H9 (cell line): ENCODE measurements at regions not wholly inside any gene's neighbourhood (a gene's known extent, or its start where the extent isn't known, plus 50 kb on each side); places are given as distances from the start of the nearest gene placed in this dataset.

ENCODE experiments used
- DNase-seq: peaks from one replicate; pipeline ENCODE4 v3.0.0-alpha.2; 2017
- H2AFZ ChIP-seq: one replicate; pipeline ENCODE4 v1.6.1; 2013; ENCODE audit warnings: mild to moderate bottlenecking, low read length, control low read depth, moderate library complexity
- H2AK5ac ChIP-seq: 2 replicates; pipeline ENCODE4 v1.6.1; 2013; ENCODE audit warnings: low read length, control low read depth, mixed read lengths; ENCODE audit not compliant: insufficient read length
- H2BK120ac ChIP-seq: one replicate; pipeline ENCODE4 v1.6.1; 2013; ENCODE audit warnings: low read depth, mild to moderate bottlenecking, low read length, control low read depth, inconsistent platforms; ENCODE audit not compliant: poor library complexity, severe bottlenecking
- H2BK12ac ChIP-seq: 2 replicates; pipeline ENCODE4 v1.6.1; 2013; ENCODE audit warnings: low read length, control low read depth, mixed read lengths, low read depth; ENCODE audit not compliant: insufficient read length
- H2BK15ac ChIP-seq: 2 replicates; pipeline ENCODE4 v1.6.1; 2013; ENCODE audit warnings: low read depth, low read length, control low read depth
- H2BK20ac ChIP-seq: one replicate; pipeline ENCODE4 v1.6.1; 2013; ENCODE audit warnings: low read depth, mild to moderate bottlenecking, low read length, control low read depth, inconsistent platforms; ENCODE audit not compliant: poor library complexity, severe bottlenecking
- H2BK5ac ChIP-seq: 2 replicates; pipeline ENCODE4 v1.6.1; 2013; ENCODE audit warnings: low read length, control low read depth, mixed read lengths; ENCODE audit not compliant: insufficient read length
- H3K14ac ChIP-seq: 2 replicates; pipeline ENCODE4 v1.6.1; 2013; ENCODE audit warnings: low read length, control low read depth; ENCODE audit not compliant: insufficient read depth
- H3K18ac ChIP-seq: 2 replicates; pipeline ENCODE4 v1.6.1; 2013; ENCODE audit warnings: low read depth, mild to moderate bottlenecking, mixed read lengths, low read length, control low read depth; ENCODE audit not compliant: insufficient read length
- H3K23ac ChIP-seq: 2 replicates; pipeline ENCODE4 v1.6.1; 2013; ENCODE audit warnings: low read length, control low read depth, mixed read lengths, low read depth; ENCODE audit not compliant: insufficient read length
- H3K23me2 ChIP-seq: 2 replicates; pipeline ENCODE4 v1.6.1; 2013; ENCODE audit warnings: low read depth, mild to moderate bottlenecking, mixed read lengths, low read length, control low read depth; ENCODE audit not compliant: insufficient read length, poor library complexity, severe bottlenecking
- H3K27ac ChIP-seq: 2 replicates; pipeline ENCODE4 v1.5.1; 2013; ENCODE audit warnings: low read length, control low read depth, mixed read lengths, low read depth; ENCODE audit not compliant: insufficient read length
- H3K27me3 ChIP-seq: 2 replicates; pipeline ENCODE4 v1.6.1; 2013; ENCODE audit warnings: low read length, control low read depth, inconsistent platforms; ENCODE audit not compliant: insufficient read depth
- H3K4ac ChIP-seq: 2 replicates; pipeline ENCODE4 v1.6.1; 2013; ENCODE audit warnings: low read depth, mild to moderate bottlenecking, control low read depth, inconsistent platforms, low read length, moderate library complexity
- H3K4me1 ChIP-seq: 2 replicates; pipeline ENCODE4 v1.6.1; 2013; ENCODE audit warnings: low read length, control low read depth, inconsistent platforms; ENCODE audit not compliant: insufficient read depth
- H3K4me2 ChIP-seq: 2 replicates; pipeline ENCODE4 v1.6.1; 2013; ENCODE audit warnings: low read length, control low read depth, mixed read lengths; ENCODE audit not compliant: insufficient read length, insufficient read depth
- H3K56ac ChIP-seq: 2 replicates; pipeline ENCODE4 v1.6.1; 2013; ENCODE audit warnings: low read depth, mild to moderate bottlenecking, mixed read lengths, low read length, control low read depth; ENCODE audit not compliant: insufficient read length
- H3K79me1 ChIP-seq: 2 replicates; pipeline ENCODE4 v1.6.1; 2013; ENCODE audit warnings: low read depth, mild to moderate bottlenecking, moderate library complexity, low read length, control low read depth, inconsistent platforms; ENCODE audit not compliant: insufficient read depth, poor library complexity, severe bottlenecking
- H3K79me2 ChIP-seq: 2 replicates; pipeline ENCODE4 v1.6.1; 2013; ENCODE audit warnings: low read length, control low read depth, inconsistent platforms; ENCODE audit not compliant: insufficient read depth
- H3K9ac ChIP-seq: 2 replicates; pipeline ENCODE4 v1.6.1; 2013; ENCODE audit warnings: low read length, control low read depth, mixed read lengths; ENCODE audit not compliant: insufficient read length; ENCODE audit errors: extremely low read depth
- H3K9me3 ChIP-seq: one replicate; pipeline ENCODE4 v1.6.1; 2013; ENCODE audit warnings: low read depth, low read length, inconsistent platforms; ENCODE audit not compliant: control insufficient read depth
- H3T11ph ChIP-seq: one replicate; pipeline ENCODE4 v1.6.1; 2013; ENCODE audit warnings: mild to moderate bottlenecking, low read length, control low read depth, inconsistent platforms
- H4K20me1 ChIP-seq: one replicate; pipeline ENCODE4 v1.6.1; 2013; ENCODE audit not compliant: control insufficient read depth, insufficient read length, insufficient read depth
- H4K5ac ChIP-seq: 2 replicates; pipeline ENCODE4 v1.6.1; 2013; ENCODE audit warnings: low read depth, mild to moderate bottlenecking, mixed read lengths, low read length, control low read depth; ENCODE audit not compliant: insufficient read length
- H4K8ac ChIP-seq: replicated peaks from 2 replicates; pipeline ENCODE4 v1.6.1; 2013; ENCODE audit warnings: low read length, control low read depth, mixed read lengths, low read depth; ENCODE audit not compliant: insufficient read length
- H4K91ac ChIP-seq: 2 replicates; pipeline ENCODE4 v1.6.1; 2013; ENCODE audit warnings: low read depth, mild to moderate bottlenecking, moderate library complexity, mixed read lengths, low read length, control low read depth; ENCODE audit not compliant: insufficient read length
- H3K27ac Mint-ChIP-seq, 3 experiments: 2 replicates in 2 of 3; 3 replicates in 1 of 3; pipeline ENCODE4 v1.8.0; 2020 to 2021; ENCODE audit warnings: mixed read lengths in 3 of 3, mild to moderate bottlenecking in 1 of 3, moderate library complexity in 1 of 3
- H3K27me3 Mint-ChIP-seq: 2 replicates; pipeline ENCODE4 v1.8.0; 2021; ENCODE audit warnings: low read depth, mild to moderate bottlenecking, moderate library complexity, mixed read lengths
- H3K36me3 Mint-ChIP-seq, 3 experiments: 2 replicates in 2 of 3; 3 replicates in 1 of 3; pipeline ENCODE4 v1.8.0; 2020 to 2021; ENCODE audit warnings: low read depth in 3 of 3, mixed read lengths in 3 of 3; ENCODE audit not compliant: insufficient read depth in 1 of 3
- H3K4me1 Mint-ChIP-seq, 2 experiments: 2 replicates each; pipeline ENCODE4 v1.8.0; 2020; ENCODE audit warnings: mixed read lengths in 2 of 2
- H3K4me3 Mint-ChIP-seq, 2 experiments: 2 replicates in 1 of 2; 3 replicates in 1 of 2; pipeline ENCODE4 v1.8.0; 2020 to 2021; ENCODE audit warnings: mild to moderate bottlenecking in 2 of 2, mixed read lengths in 2 of 2, moderate library complexity in 1 of 2
- H3K9me3 Mint-ChIP-seq, 2 experiments: 2 replicates in 1 of 2; 3 replicates in 1 of 2; pipeline ENCODE4 v1.8.0; 2020; ENCODE audit warnings: mild to moderate bottlenecking in 2 of 2, mixed read lengths in 2 of 2, moderate library complexity in 1 of 2
- CTCF ChIP-seq: fragments of 200-600 bp; sonication (generic); conservative IDR thresholded peaks from 3 replicates; pipeline ENCODE4 v1.8.0; 2021; ENCODE audit warnings: antibody characterized with exemption, mild to moderate bottlenecking
- WGBS: extraction: QIAGEN DNeasy Blood & Tissue Kit; methylation state at CpG from one replicate; pipeline ENCODE4 v1.1.7; 2013; ENCODE audit warnings: missing lambda C conversion rate, low lambda C conversion rate, mixed read lengths; ENCODE audit not compliant: insufficient read length; ENCODE audit errors: extremely low coverage; 5-methylcytosine and 5-hydroxymethylcytosine counted together

- Histone ChIP-seq H2BK120ac (no peak overlapping the region), H4K20me1 (no peaks in the 10 kb centered on the region), H3K23ac (no peak overlapping the region), H3K27ac (no peak overlapping the region), H3K79me1 (no peaks in the 10 kb centered on the region), H3K4me1 (no peaks in the 10 kb centered on the region), H4K5ac (no peak overlapping the region), H3K79me2 (no peaks in the 10 kb centered on the region), H3K9me3 (no peaks in the 10 kb centered on the region), H2BK12ac (no peak overlapping the region), H4K91ac (no peak overlapping the region), H2AK5ac (no peak overlapping the region), H3K56ac (no peak overlapping the region), H3K18ac (no peak overlapping the region), H3K27me3 (no peaks in the 10 kb centered on the region), H4K8ac (no peak overlapping the region), H3T11ph (no peak overlapping the region), H3K4ac (no peak overlapping the region), H2AFZ (no peak overlapping the region), H2BK20ac (no peak overlapping the region), H3K14ac (no peak overlapping the region), H3K23me2 (no peaks in the 10 kb centered on the region), H2BK5ac (no peak overlapping the region), H3K4me2 (no peak overlapping the region), H3K9ac (no peak overlapping the region), H2BK15ac (no peak overlapping the region)
- DNase-seq, result no peak
- Mint-ChIP-seq H3K9me3 (peaks cover 0 to 4% of the 10 kb centered on the region in 2 experiments; a peak in 1 of 5 replicates), H3K36me3 (peaks cover 0 to 10% (median 2%) of the 10 kb centered on the region in 3 experiments; a peak in 4 of 7 replicates), H3K27me3 (peaks cover 6% of the 10 kb centered on the region), H3K4me3 (no peak overlapping the region), H3K27ac (no peak overlapping the region), H3K4me1 (peaks cover 2 to 6% of the 10 kb centered on the region in 2 experiments; a peak in 1 of 4 replicates)
- no CpG with 5 or more reads among the region's 7 CpGs for WGBS
- TF ChIP-seq CTCF, result no peak
Measured at GRCh38 chr5:3140117-3140516, 388.6 kb upstream of the IRX2 start.
